ENCODE measurements at regions not wholly inside any gene's neighbourhood (a gene's known extent, or its start where the extent isn't known, plus 50 kb on each side); places are given as distances from the start of the nearest gene placed in this dataset.

GRCh38 chr22:48513446-48513845 lies 1314.2 kb downstream of the BRD1 start:
- TF ChIP-seq POLR2AphosphoS5 (IDR thresholded peaks at IDR 0.05; ENCODE audit: borderline replicate concordance, low read depth, low read length), result no peak
- no peak for TF ChIP-seq EZH2 (IDR thresholded peaks at IDR 0.05)
